K562 (cell line): ENCODE measurements at regions not wholly inside any gene's neighbourhood (a gene's known extent, or its start where the extent isn't known, plus 50 kb on each side); places are given as distances from the start of the nearest gene placed in this dataset.

ENCODE experiments used
- ATAC-seq: fragments of 200-7000 bp; cut with Tn5 transposase; 3 replicates; pipeline ENCODE4 v1.9.1; 2020; ENCODE audit warnings: moderate library complexity
- BruUV-seq: library from RNA; stranded (reverse); fragments of 400-500 nt; replicated peaks from 2 replicates; lab custom pipeline; 2021; lab: Mats Ljungman, UMichigan
- CTCF ChIA-PET: fragments of 300-600 bp; formaldehyde crosslinking; extraction: SDS; loops from one replicate; lab custom pipeline; 2021; ENCODE audit warnings: low intra/inter-chr PET ratio; lab: Yijun Ruan, JAX
- POLR2A ChIA-PET: fragments of 300-600, 350-650 bp; sonication (Branson Sonifier 250); formaldehyde crosslinking; extraction: SDS; loops from one replicate; lab custom pipeline; 2021; ENCODE audit warnings: antibody characterized with exemption, inconsistent platforms; lab: Yijun Ruan, JAX
- DNase-seq, 4 experiments: peaks; one replicate each; pipeline versions ENCODE4 v3.0.0 to v3.0.0-alpha.2; 2011 to 2018; ENCODE audit warnings: low spot score in 3 of 4, mixed read lengths in 3 of 4; ENCODE audit errors: extremely low read depth in 1 of 4
- FAIRE-seq: peaks from 2 replicates; lab custom pipeline; 2011; peaks lifted over from hg19 to GRCh38; lab: Jason Lieb, UNC
- H2AFZ ChIP-seq: 2 replicates; pipeline ENCODE4 v1.6.0; 2011; ENCODE audit warnings: low read depth, low read length, control low read depth, inconsistent platforms
- H3K27ac ChIP-seq: fragments of 200-600 bp; 3 replicates; pipeline ENCODE4 v1.8.0; 2011; ENCODE audit warnings: low read depth, mild to moderate bottlenecking, control low read depth, inconsistent platforms, low read length, moderate library complexity, mixed read lengths; ENCODE audit errors: extremely low read depth
- H3K27me3 ChIP-seq, 2 experiments: fragments of 300-600 bp in 1 of 2; 2 replicates in 1 of 2; 3 replicates in 1 of 2; pipeline versions ENCODE4 v1.6.0 to v1.8.0; 2011; ENCODE audit warnings: inconsistent platforms in 2 of 2, low read length in 2 of 2, mild to moderate bottlenecking in 1 of 2, mixed read lengths in 1 of 2, moderate library complexity in 1 of 2; ENCODE audit not compliant: control insufficient read depth in 2 of 2, insufficient read depth in 2 of 2
- H3K36me3 ChIP-seq: fragments of 300-600 bp; 3 replicates; pipeline ENCODE4 v1.8.0; 2011; ENCODE audit warnings: mild to moderate bottlenecking, low read length, inconsistent platforms; ENCODE audit not compliant: control insufficient read depth, insufficient read depth
- H3K4me1 ChIP-seq, 2 experiments: fragments of 200-600 bp in 1 of 2; replicated peaks in 1 of 2; 2 replicates in 1 of 2; 3 replicates in 1 of 2; pipeline versions ENCODE4 v1.5.1 to v1.8.0; 2011; ENCODE audit warnings: inconsistent platforms in 2 of 2, low read length in 2 of 2, mild to moderate bottlenecking in 1 of 2, mixed read lengths in 1 of 2, moderate library complexity in 1 of 2; ENCODE audit not compliant: control insufficient read depth in 2 of 2, insufficient read depth in 2 of 2
- H3K4me2 ChIP-seq: 2 replicates; pipeline ENCODE4 v1.6.1; 2011; ENCODE audit warnings: low read length, control low read depth, inconsistent platforms, mixed read lengths; ENCODE audit not compliant: insufficient read depth
- H3K4me3 ChIP-seq: fragments of 200-600 bp; sonication (generic), shearing (Covaris generic); 2 replicates; pipeline ENCODE4 v1.5.1; 2016; ENCODE audit warnings: control low read depth, inconsistent platforms
- H3K79me2 ChIP-seq: fragments of 200-600 bp; 3 replicates; pipeline ENCODE4 v1.8.0; 2011; ENCODE audit warnings: low read length, inconsistent platforms; ENCODE audit not compliant: control insufficient read depth, insufficient read depth
- H3K9ac ChIP-seq, 2 experiments: 2 replicates each; pipeline versions ENCODE4 v1.6.0 to v1.6.1; 2011; ENCODE audit warnings: low read depth in 2 of 2, low read length in 2 of 2, control low read depth in 1 of 2, inconsistent platforms in 1 of 2, mild to moderate bottlenecking in 1 of 2, mixed read lengths in 1 of 2; ENCODE audit not compliant: insufficient read depth in 1 of 2
- H3K9me1 ChIP-seq: one replicate; pipeline ENCODE4 v1.6.0; 2011; ENCODE audit warnings: inconsistent platforms, mild to moderate bottlenecking, low read length, moderate library complexity; ENCODE audit not compliant: control insufficient read depth, insufficient read depth
- H3K9me3 ChIP-seq: replicated peaks from 2 replicates; pipeline ENCODE4 v1.5.1; 2011; ENCODE audit warnings: low read depth, low read length, inconsistent platforms; ENCODE audit not compliant: control insufficient read depth, insufficient read depth
- H4K20me1 ChIP-seq: replicated peaks from 2 replicates; pipeline ENCODE4 v1.6.1; 2011; ENCODE audit warnings: low read length, inconsistent platforms, mixed read lengths; ENCODE audit not compliant: control insufficient read depth, insufficient read depth
- AFF1 ChIP-seq, 2 experiments: fragments of 450-650 bp; IDR thresholded peaks; 2 replicates each; pipeline ENCODE4 v1.6.1; 2018; ENCODE audit warnings: mild to moderate bottlenecking in 2 of 2, low read depth in 1 of 2; ENCODE audit not compliant: partially characterized antibody in 2 of 2
- CEBPB ChIP-seq: fragments of 450-650 bp; IDR thresholded peaks from 2 replicates; pipeline ENCODE4 v1.6.1; 2016; ENCODE audit warnings: missing genetic modification characterization, missing compliant biosample characterization
- DIDO1 ChIP-seq: fragments of 450-650 bp; IDR thresholded peaks from 2 replicates; pipeline ENCODE4 v1.6.1; 2016; ENCODE audit warnings: low read depth, missing biosample characterization, missing genetic modification characterization
- PHF8 ChIP-seq: fragments of 200-600 bp; sonication (generic); IDR thresholded peaks from 2 replicates; pipeline ENCODE4 v1.6.1; 2012; ENCODE audit warnings: mixed run types, mild to moderate bottlenecking, inconsistent platforms, low read length, moderate library complexity, borderline replicate concordance
- SIN3B ChIP-seq: fragments of 450-650 bp; IDR thresholded peaks from 2 replicates; pipeline ENCODE4 v1.6.1; 2017; ENCODE audit warnings: low read depth, mild to moderate bottlenecking, moderate library complexity
- THAP12 ChIP-seq: fragments of 250-450 bp; sonication (Bioruptor Pico); IDR thresholded peaks from 2 replicates; pipeline ENCODE4 v1.9.0; 2021; ENCODE audit warnings: mild to moderate bottlenecking, inconsistent platforms
- ZBTB2 ChIP-seq: fragments of 450-650 bp; IDR thresholded peaks from 2 replicates; pipeline ENCODE4 v1.6.1; 2016; ENCODE audit warnings: antibody characterized with exemption
- ZNF583 ChIP-seq: fragments of 250-450 bp; sonication (Bioruptor Pico); IDR thresholded peaks from 2 replicates; pipeline ENCODE4 v1.4.0; 2020
- WGBS: fragments of 100-300 bp; shearing (Covaris generic); methylation state at CpG from one replicate; pipeline ENCODE4 v1.1.6; 2016; ENCODE audit warnings: low coverage, mixed read lengths; ENCODE audit not compliant: insufficient coverage; ENCODE audit errors: missing lambda C conversion rate; 5-methylcytosine and 5-hydroxymethylcytosine counted together
- in situ Hi-C: fragments of 300-500 bp; cut with MboI; formaldehyde crosslinking; loops from 4 replicates; pipeline ENCODE4 v1.15.0; 2018; ENCODE audit warnings: inconsistent platforms, mixed read lengths
- intact Hi-C: fragments of 100-400 bp; cut with micrococcal nuclease; formaldehyde crosslinking; loops from 2 replicates; pipeline ENCODE4 v1.14.2; 2022

GRCh38 chr2:67985586-67985985 is 77.2 kb downstream of the C1D start:
- H3K4me2 ChIP-seq, result no peak overlapping the region
- no peak for FAIRE-seq
- POLR2A ChIA-PET, result interaction anchor here (1.8 kb wide), 1 partner anchor 12 kb away, joined by 4 read pairs; no protein-coding TSS in a partner anchor
- H3K9ac ChIP-seq, result no peak overlapping the region
- H3K36me3 ChIP-seq, result no peaks in the 10 kb centered on the region
- no peak overlapping the region for H3K4me3 ChIP-seq
- TF ChIP-seq SIN3B (no peak), ZBTB2 (no peak), CEBPB (tag) (no peak), ZNF583 (CRISPR knock-in tag) (no peak), THAP12 (no peak), AFF1 (IDR thresholded peaks at IDR 0.05; ENCODE audit: low read depth in 1 of 2, partially characterized antibody in 2 of 2) (no peak), DIDO1 (no peak), PHF8 (no peak)
- TF ChIP-seq, all 486 proteins: peak for 0
- H3K4me1 ChIP-seq, result no peaks in the 10 kb centered on the region
- H4K20me1 ChIP-seq, result no peaks in the 10 kb centered on the region
- ATAC-seq, result no peak
- no peak overlapping the region for H3K27ac ChIP-seq
- no peaks in the 10 kb centered on the region for H3K79me2 ChIP-seq
- no TSS peak for BruUV-seq
- WGBS, result 0% methylated on average over 2 of the region's 2 CpGs
- intact Hi-C loops (no loop called here), in situ Hi-C loops (no loop called here)
- CTCF ChIA-PET, result no interaction called here
- DNase-seq, result no peak
- no peaks in the 10 kb centered on the region for H3K9me1 ChIP-seq
- no peak overlapping the region for H2AFZ ChIP-seq
- H3K9me3 ChIP-seq, result no peaks in the 10 kb centered on the region
- no peaks in the 10 kb centered on the region for H3K27me3 ChIP-seq
